ENCODE measurements at regions not wholly inside any gene's neighbourhood (a gene's known extent, or its start where the extent isn't known, plus 50 kb on each side); places are given as distances from the start of the nearest gene placed in this dataset.

- no peak overlapping the region for H3K4me3 ChIP-seq (replicated peaks in 1 of 2; ENCODE audit: low read depth in 2 of 2, low read length in 2 of 2)
- no peak for TF ChIP-seq CTCF (IDR thresholded peaks at IDR 0.05; ENCODE audit: low read depth, low read length)
- peak; percentile 6 to 75 for DNase-seq (ENCODE audit: low read depth in 2 of 2)
Observed at GRCh38 chr14:44029933-44030332, 477.1 kb downstream of the FSCB start.

- TF ChIP-seq CTCF (IDR thresholded peaks at IDR 0.05; ENCODE audit: low read depth, low read length): no peak
- no peak overlapping the region for H3K4me3 ChIP-seq (replicated peaks in 1 of 2; ENCODE audit: low read depth in 2 of 2, low read length in 2 of 2)
- DNase-seq (ENCODE audit: low read depth in 2 of 2): no peak
Observed at GRCh38 chr14:44027397-44027796, 479.7 kb downstream of the FSCB start.

- H3K4me3 ChIP-seq (replicated peaks in 1 of 2; ENCODE audit: low read depth in 2 of 2, low read length in 2 of 2): no peak overlapping the region
- no peak for TF ChIP-seq CTCF (IDR thresholded peaks at IDR 0.05; ENCODE audit: low read depth, low read length)
- DNase-seq (ENCODE audit: low read depth in 2 of 2): no peak
Observed at GRCh38 chr14:44010595-44010994, 496.5 kb downstream of the FSCB start.

- H3K4me3 ChIP-seq (replicated peaks in 1 of 2; ENCODE audit: low read depth in 2 of 2, low read length in 2 of 2): no peak overlapping the region
- TF ChIP-seq CTCF (IDR thresholded peaks at IDR 0.05; ENCODE audit: low read depth, low read length): no peak
- DNase-seq (ENCODE audit: low read depth in 2 of 2): no peak
Observed at GRCh38 chr14:44010071-44010470, 497.0 kb downstream of the FSCB start.

GRCh38 chr14:44009642-44010041 lies 497.4 kb downstream of the FSCB start:
- no peak for DNase-seq (ENCODE audit: low read depth in 2 of 2)
- H3K4me3 ChIP-seq (replicated peaks in 1 of 2; ENCODE audit: low read depth in 2 of 2, low read length in 2 of 2): no peak overlapping the region
- TF ChIP-seq CTCF (IDR thresholded peaks at IDR 0.05; ENCODE audit: low read depth, low read length): no peak

GRCh38 chr14:43988989-43989388 lies 518.1 kb downstream of the FSCB start:
- H3K4me3 ChIP-seq (replicated peaks in 1 of 2; ENCODE audit: low read depth in 2 of 2, low read length in 2 of 2): no peak overlapping the region
- DNase-seq (ENCODE audit: low read depth in 2 of 2): no peak
- no peak for TF ChIP-seq CTCF (IDR thresholded peaks at IDR 0.05; ENCODE audit: low read depth, low read length)

- no peak for TF ChIP-seq CTCF (IDR thresholded peaks at IDR 0.05; ENCODE audit: low read depth, low read length)
- H3K4me3 ChIP-seq (replicated peaks in 1 of 2; ENCODE audit: low read depth in 2 of 2, low read length in 2 of 2): no peak overlapping the region
- DNase-seq (ENCODE audit: low read depth in 2 of 2): no peak
Observed at GRCh38 chr14:43983721-43984120, 523.4 kb downstream of the FSCB start.
